DMS79 treated with DMSO at 0.1 percent for 48 hours (cell line): ENCODE measurements at regions not wholly inside any gene's neighbourhood (a gene's known extent, or its start where the extent isn't known, plus 50 kb on each side); places are given as distances from the start of the nearest gene placed in this dataset.
"Not testable (repeated sequence)": the region's sequence is repeated elsewhere in the genome, so short reads cannot be mapped to it uniquely, and the experiment has no call there.

Source experiments
- DNase-seq: peaks from one replicate; lab custom pipeline; 2025; lab: John Stamatoyannopoulos, UW

GRCh38 chr2:33949371-33949770, 350.3 kb upstream of the FAM98A start:
- DNase-seq: no peak

- no peak for DNase-seq
These were observed 347.1 kb upstream of the FAM98A start for GRCh38 chr2:33946193-33946592.

- DNase-seq: no peak
These were observed 334.1 kb upstream of the FAM98A start for GRCh38 chr2:33933203-33933602.

- DNase-seq: no peak
These were observed 332.1 kb upstream of the FAM98A start for GRCh38 chr2:33931164-33931563.

- no peak for DNase-seq
These were observed 330.4 kb upstream of the FAM98A start for GRCh38 chr2:33929467-33929866.

- DNase-seq: no peak
These were observed 328.7 kb upstream of the FAM98A start for GRCh38 chr2:33927756-33928155.

GRCh38 chr2:33925311-33925710, 326.2 kb upstream of the FAM98A start:
- no peak for DNase-seq

GRCh38 chr2:33924586-33925169, 325.6 kb upstream of the FAM98A start:
- no peak for DNase-seq

GRCh38 chr2:33917252-33917651, 318.2 kb upstream of the FAM98A start:
- no peak for DNase-seq

GRCh38 chr2:33913071-33913616, 314.0 kb upstream of the FAM98A start:
- no peak for DNase-seq

- DNase-seq: no peak
These were observed 312.2 kb upstream of the FAM98A start for GRCh38 chr2:33911327-33911726.

- no peak for DNase-seq
These were observed 311.0 kb upstream of the FAM98A start for GRCh38 chr2:33909945-33910695.

GRCh38 chr2:33907866-33908265, 308.8 kb upstream of the FAM98A start:
- DNase-seq: no peak

GRCh38 chr2:33906129-33906528, 307.0 kb upstream of the FAM98A start:
- DNase-seq: not testable (repeated sequence)

- DNase-seq: no peak
These were observed 305.7 kb upstream of the FAM98A start for GRCh38 chr2:33904801-33905200.

- no peak for DNase-seq
These were observed 304.6 kb upstream of the FAM98A start for GRCh38 chr2:33903701-33904100.

- DNase-seq: no peak
These were observed 304.1 kb upstream of the FAM98A start for GRCh38 chr2:33903215-33903614.

- DNase-seq: no peak
These were observed 301.5 kb upstream of the FAM98A start for GRCh38 chr2:33900610-33901009.

GRCh38 chr2:33897741-33898140, 298.6 kb upstream of the FAM98A start:
- no peak for DNase-seq

GRCh38 chr2:33893824-33894223, 294.7 kb upstream of the FAM98A start:
- DNase-seq: no peak

- no peak for DNase-seq
These were observed 292.5 kb upstream of the FAM98A start for GRCh38 chr2:33891616-33892015.

- DNase-seq: no peak
These were observed 291.6 kb upstream of the FAM98A start for GRCh38 chr2:33890686-33891085.

- DNase-seq: no peak
These were observed 278.4 kb upstream of the FAM98A start for GRCh38 chr2:33877348-33878016.
